OCI-LY1 (cell line): ENCODE measurements at regions not wholly inside any gene's neighbourhood (a gene's known extent, or its start where the extent isn't known, plus 50 kb on each side); places are given as distances from the start of the nearest gene placed in this dataset.

Experiments
- H2AFZ ChIP-seq: fragments of 200-600 bp; sonication (generic), shearing (Covaris generic); 2 replicates; pipeline ENCODE4 v1.6.0; 2014; ENCODE audit warnings: antibody characterized with exemption, mild to moderate bottlenecking, low read length
- H3F3A ChIP-seq: fragments of 200-600 bp; sonication (generic), shearing (Covaris generic); 2 replicates; pipeline ENCODE4 v1.6.0; 2014; ENCODE audit warnings: mild to moderate bottlenecking, antibody characterized with exemption, low read length, moderate library complexity; ENCODE audit not compliant: insufficient read depth
- H3K27ac ChIP-seq: fragments of 200-600 bp; sonication (generic); 2 replicates; pipeline ENCODE4 v1.5.1; 2014; ENCODE audit warnings: low read length, mixed run types, mild to moderate bottlenecking, low read depth; ENCODE audit not compliant: poor library complexity, severe bottlenecking
- H3K27me3 ChIP-seq: fragments of 200-600 bp; sonication (generic); 2 replicates; pipeline ENCODE4 v1.6.0; 2014; ENCODE audit warnings: antibody characterized with exemption, mild to moderate bottlenecking, low read length, moderate library complexity; ENCODE audit not compliant: insufficient read depth
- H3K36me3 ChIP-seq: fragments of 200-600 bp; sonication (generic); 2 replicates; pipeline ENCODE4 v1.6.1; 2014; ENCODE audit warnings: mild to moderate bottlenecking, antibody characterized with exemption, low read length, moderate library complexity, mixed read lengths; ENCODE audit not compliant: insufficient read depth
- H3K4me1 ChIP-seq: fragments of 200-600 bp; sonication (generic); 2 replicates; pipeline ENCODE4 v1.5.1; 2014; ENCODE audit warnings: mild to moderate bottlenecking, low read length, moderate library complexity; ENCODE audit not compliant: insufficient read depth, severe bottlenecking
- H3K4me2 ChIP-seq: fragments of 200-600 bp; sonication (generic), shearing (Covaris generic); 2 replicates; pipeline ENCODE4 v1.6.1; 2014; ENCODE audit warnings: low read length
- H3K4me3 ChIP-seq: fragments of 200-600 bp; sonication (generic); 2 replicates; pipeline ENCODE4 v1.5.1; 2014; ENCODE audit warnings: low read length, low read depth, mild to moderate bottlenecking, mixed read lengths; ENCODE audit not compliant: poor library complexity, severe bottlenecking
- H3K79me2 ChIP-seq: fragments of 200-600 bp; shearing (Covaris generic); 2 replicates; pipeline ENCODE4 v1.6.1; 2016; ENCODE audit warnings: mixed run types, low read length, mixed read lengths; ENCODE audit not compliant: insufficient read depth
- H3K9ac ChIP-seq: fragments of 200-600 bp; sonication (generic), shearing (Covaris generic); 2 replicates; pipeline ENCODE4 v1.6.1; 2014; ENCODE audit warnings: mild to moderate bottlenecking, low read length, mixed read lengths
- H3K9me2 ChIP-seq: fragments of 200-600 bp; sonication (generic), shearing (Covaris generic); 2 replicates; pipeline ENCODE4 v1.6.1; 2014; ENCODE audit warnings: low read depth, mild to moderate bottlenecking, low read length, mixed read lengths
- H3K9me3 ChIP-seq: fragments of 200-600 bp; shearing (Covaris generic); 2 replicates; pipeline ENCODE4 v1.6.1; 2014; ENCODE audit warnings: low read length, mixed read lengths
- H4K20me1 ChIP-seq: fragments of 200-600 bp; sonication (generic), shearing (Covaris generic); 2 replicates; pipeline ENCODE4 v1.6.0; 2016; ENCODE audit warnings: mild to moderate bottlenecking, low read length; ENCODE audit not compliant: insufficient read depth
- CTCF ChIP-seq: fragments of 200-600 bp; sonication (generic), shearing (Covaris generic); IDR thresholded peaks from 2 replicates; pipeline ENCODE4 v1.5.1; 2017; ENCODE audit warnings: mild to moderate bottlenecking, antibody characterized with exemption, low read length, moderate library complexity, mixed read lengths
- EZH2 ChIP-seq: fragments of 200-600 bp; sonication (generic), shearing (Covaris generic); IDR thresholded peaks from 2 replicates; pipeline ENCODE4 v1.8.0; 2017; ENCODE audit warnings: borderline replicate concordance, mixed run types, mild to moderate bottlenecking, antibody characterized with exemption, low read length, moderate library complexity, mixed read lengths

DNA sequence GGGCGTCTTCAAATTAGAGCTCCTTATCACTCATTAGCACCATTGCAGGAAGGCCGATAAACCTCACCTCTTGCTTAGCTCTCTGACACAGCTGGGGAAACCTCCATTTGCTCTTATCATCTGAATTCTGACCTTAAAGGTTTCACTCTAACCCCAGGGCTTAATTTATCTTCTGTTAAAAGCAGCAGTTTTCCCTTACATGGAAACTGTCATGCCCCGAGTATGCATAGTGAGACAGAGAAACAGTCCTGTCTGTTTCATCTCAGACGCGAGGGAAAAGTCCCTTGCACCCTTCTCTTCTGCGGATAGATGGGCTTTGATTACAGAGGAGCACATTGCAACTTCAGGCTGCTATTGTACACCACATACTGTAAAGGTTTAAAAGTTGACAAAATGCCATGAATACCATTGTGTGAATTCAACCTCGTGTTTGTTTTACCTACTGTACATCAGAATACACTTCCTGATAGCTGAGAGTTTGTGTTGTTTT lies 191.5 kb upstream of the BMP2 start:
- Histone ChIP-seq H3K9me2 (no peaks in the 10 kb centered on the region), H3K36me3 (no peaks in the 10 kb centered on the region), H3K27ac (no peak overlapping the region), H3F3A (no peaks in the 10 kb centered on the region), H3K79me2 (no peaks in the 10 kb centered on the region), H3K4me3 (no peak overlapping the region), H2AFZ (no peak overlapping the region), H3K4me1 (no peaks in the 10 kb centered on the region), H3K27me3 (no peaks in the 10 kb centered on the region), H3K4me2 (no peak overlapping the region), H4K20me1 (no peaks in the 10 kb centered on the region), H3K9me3 (no peaks in the 10 kb centered on the region), H3K9ac (no peak overlapping the region)
- no peak for TF ChIP-seq CTCF

- Histone ChIP-seq H3K4me1 (no peaks in the 10 kb centered on the region), H3K4me3 (no peak overlapping the region), H3K9me3 (no peaks in the 10 kb centered on the region), H3F3A (no peaks in the 10 kb centered on the region), H2AFZ (no peak overlapping the region), H4K20me1 (no peaks in the 10 kb centered on the region), H3K27me3 (no peaks in the 10 kb centered on the region), H3K36me3 (no peaks in the 10 kb centered on the region), H3K79me2 (no peaks in the 10 kb centered on the region), H3K9me2 (no peaks in the 10 kb centered on the region), H3K4me2 (no peak overlapping the region), H3K27ac (no peak overlapping the region), H3K9ac (no peak overlapping the region)
- TF ChIP-seq CTCF (no peak), EZH2 (no peak)
These were observed 200.7 kb upstream of the BMP2 start for GRCh38 chr20:6566821-6567220.

DNA sequence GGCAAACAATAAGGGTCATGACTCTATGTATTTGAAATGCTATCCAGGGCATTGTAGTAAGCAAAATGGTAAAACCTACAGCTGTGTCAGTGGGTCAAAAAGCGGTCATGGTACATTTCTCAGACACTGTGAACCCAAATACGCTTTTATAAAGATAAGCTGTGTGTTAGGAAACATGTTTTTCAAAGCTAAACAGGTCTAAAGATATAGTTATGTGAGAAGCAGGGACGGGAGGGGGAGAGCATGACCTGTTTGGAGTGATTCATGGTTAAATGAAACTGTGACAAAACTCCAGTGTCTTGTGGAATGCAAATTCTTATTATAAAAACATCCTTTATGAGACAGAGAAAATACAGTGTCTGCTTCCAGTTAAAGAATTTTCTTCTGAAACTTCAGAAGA lies 205.4 kb upstream of the BMP2 start:
- Histone ChIP-seq H3K9me2 (no peaks in the 10 kb centered on the region), H3K27me3 (no peaks in the 10 kb centered on the region), H3K9me3 (no peaks in the 10 kb centered on the region), H3K27ac (no peak overlapping the region), H4K20me1 (no peaks in the 10 kb centered on the region), H3K4me2 (no peak overlapping the region), H3K4me3 (no peak overlapping the region), H3K36me3 (no peaks in the 10 kb centered on the region), H2AFZ (no peak overlapping the region), H3F3A (no peaks in the 10 kb centered on the region), H3K79me2 (no peaks in the 10 kb centered on the region), H3K9ac (no peak overlapping the region), H3K4me1 (no peaks in the 10 kb centered on the region)
- TF ChIP-seq CTCF = no peak
- no peak for TF ChIP-seq EZH2
